ENCODE measurements at regions not wholly inside any gene's neighbourhood (a gene's known extent, or its start where the extent isn't known, plus 50 kb on each side); places are given as distances from the start of the nearest gene placed in this dataset.
A peak's percentile ranks its signal among the peaks of the same experiment; 100 is the strongest.

DNA sequence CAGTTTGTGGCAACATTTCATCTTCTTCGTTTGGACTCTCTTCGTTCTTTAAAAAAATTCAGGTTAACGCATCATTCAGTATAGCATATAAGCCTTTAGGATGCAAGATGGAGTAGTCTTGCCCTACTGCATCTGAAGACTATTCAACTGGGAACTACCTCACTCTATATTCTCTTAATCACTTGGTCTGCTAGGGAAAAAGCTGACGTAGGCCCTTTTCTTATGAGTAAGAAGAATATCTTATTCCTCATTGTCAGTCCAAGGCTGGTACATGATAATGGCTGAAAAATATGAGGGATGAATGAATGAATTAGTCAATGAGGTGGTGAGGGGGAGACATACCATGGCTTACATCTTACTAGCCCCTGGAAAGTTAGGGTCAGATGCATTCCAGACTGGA, 294.2 kb downstream of the GPATCH2 start:
- TF ChIP-seq, protein P1, sequence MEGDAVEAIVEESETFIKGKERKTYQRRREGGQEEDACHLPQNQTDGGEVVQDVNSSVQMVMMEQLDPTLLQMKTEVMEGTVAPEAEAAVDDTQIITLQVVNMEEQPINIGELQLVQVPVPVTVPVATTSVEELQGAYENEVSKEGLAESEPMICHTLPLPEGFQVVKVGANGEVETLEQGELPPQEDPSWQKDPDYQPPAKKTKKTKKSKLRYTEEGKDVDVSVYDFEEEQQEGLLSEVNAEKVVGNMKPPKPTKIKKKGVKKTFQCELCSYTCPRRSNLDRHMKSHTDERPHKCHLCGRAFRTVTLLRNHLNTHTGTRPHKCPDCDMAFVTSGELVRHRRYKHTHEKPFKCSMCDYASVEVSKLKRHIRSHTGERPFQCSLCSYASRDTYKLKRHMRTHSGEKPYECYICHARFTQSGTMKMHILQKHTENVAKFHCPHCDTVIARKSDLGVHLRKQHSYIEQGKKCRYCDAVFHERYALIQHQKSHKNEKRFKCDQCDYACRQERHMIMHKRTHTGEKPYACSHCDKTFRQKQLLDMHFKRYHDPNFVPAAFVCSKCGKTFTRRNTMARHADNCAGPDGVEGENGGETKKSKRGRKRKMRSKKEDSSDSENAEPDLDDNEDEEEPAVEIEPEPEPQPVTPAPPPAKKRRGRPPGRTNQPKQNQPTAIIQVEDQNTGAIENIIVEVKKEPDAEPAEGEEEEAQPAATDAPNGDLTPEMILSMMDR (IDR thresholded peaks at IDR 0.05; ENCODE audit: low read depth, low read length), result no peak
- no peak overlapping the region for H3K4me3 ChIP-seq (ENCODE audit: low read depth, low read length)

DNA sequence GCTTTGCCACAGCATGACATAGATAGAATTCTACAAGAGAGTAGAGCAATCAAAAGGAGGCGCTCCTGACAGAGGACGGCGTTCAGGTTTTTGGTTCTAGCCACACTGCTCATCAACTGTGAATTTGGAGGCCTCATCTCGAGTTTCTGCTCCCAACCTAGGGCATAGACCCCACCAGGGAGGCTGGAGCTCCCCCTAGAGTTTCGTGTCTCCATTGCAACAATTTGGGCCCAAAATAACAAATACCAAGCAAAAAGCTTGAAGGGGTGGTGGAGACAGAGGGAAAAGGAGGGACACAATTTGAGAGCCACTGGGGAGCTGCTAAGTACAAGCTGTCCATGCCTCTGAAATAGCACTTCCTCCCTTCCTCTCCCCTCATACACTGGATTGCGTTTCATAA, 297.0 kb downstream of the GPATCH2 start:
- no peak overlapping the region for H3K4me3 ChIP-seq (ENCODE audit: low read depth, low read length)
- TF ChIP-seq, protein P1 (IDR thresholded peaks at IDR 0.05; ENCODE audit: low read depth, low read length), result peak; percentile 54

DNA sequence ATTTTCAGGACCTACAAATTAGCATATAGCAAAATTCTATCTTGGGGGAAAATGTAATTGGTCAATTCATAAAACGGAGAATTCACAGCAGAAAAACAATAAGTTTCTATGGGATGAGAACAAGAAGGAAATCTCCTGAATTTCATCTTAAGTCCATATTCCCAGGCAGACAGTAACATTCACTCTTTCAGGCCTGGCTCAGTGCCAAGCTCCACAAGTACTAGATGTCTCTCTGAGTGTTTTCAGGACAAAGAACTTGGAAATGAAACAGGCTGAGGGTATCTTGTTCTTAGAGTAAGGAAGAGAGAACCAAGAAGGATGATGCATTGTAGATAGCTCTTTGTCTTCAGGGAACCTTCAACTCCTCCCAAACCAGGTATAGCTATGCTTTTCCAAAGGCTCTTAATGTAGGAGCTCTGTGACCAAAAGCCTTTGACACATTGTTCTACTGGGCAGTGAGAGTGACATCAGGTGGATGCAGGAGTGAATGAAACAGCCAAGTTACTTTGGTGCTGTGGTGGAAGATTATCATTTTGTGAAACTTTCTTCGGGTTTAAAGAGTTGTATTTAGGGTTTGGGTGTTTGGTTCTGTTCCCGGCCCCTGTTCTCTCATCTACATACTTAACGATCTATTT, 298.3 kb downstream of the GPATCH2 start:
- H3K4me3 ChIP-seq (ENCODE audit: low read depth, low read length), result no peak overlapping the region
- TF ChIP-seq, protein P1 (IDR thresholded peaks at IDR 0.05; ENCODE audit: low read depth, low read length), result no peak

DNA sequence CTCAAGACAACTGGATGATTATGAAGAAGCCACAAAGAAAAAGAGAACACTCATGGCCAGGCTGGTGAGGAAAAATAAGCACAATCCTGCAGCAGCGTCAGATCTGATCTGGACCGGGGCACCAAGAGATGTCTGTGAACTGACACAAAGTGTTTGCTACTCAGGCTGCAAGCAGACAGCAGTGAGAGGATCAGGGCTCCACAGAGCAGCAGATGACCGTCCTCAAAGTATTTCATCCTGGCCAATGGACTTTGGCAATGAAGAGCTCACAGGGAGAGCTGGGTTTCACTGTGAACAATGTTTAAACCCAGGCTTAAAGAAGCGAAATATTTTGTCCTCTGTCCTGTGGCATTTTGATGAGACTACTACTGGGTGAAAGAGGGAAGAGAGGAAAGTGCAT, 299.2 kb downstream of the GPATCH2 start:
- H3K4me3 ChIP-seq (ENCODE audit: low read depth, low read length), result no peak overlapping the region
- TF ChIP-seq, protein P1 (IDR thresholded peaks at IDR 0.05; ENCODE audit: low read depth, low read length), result no peak

DNA sequence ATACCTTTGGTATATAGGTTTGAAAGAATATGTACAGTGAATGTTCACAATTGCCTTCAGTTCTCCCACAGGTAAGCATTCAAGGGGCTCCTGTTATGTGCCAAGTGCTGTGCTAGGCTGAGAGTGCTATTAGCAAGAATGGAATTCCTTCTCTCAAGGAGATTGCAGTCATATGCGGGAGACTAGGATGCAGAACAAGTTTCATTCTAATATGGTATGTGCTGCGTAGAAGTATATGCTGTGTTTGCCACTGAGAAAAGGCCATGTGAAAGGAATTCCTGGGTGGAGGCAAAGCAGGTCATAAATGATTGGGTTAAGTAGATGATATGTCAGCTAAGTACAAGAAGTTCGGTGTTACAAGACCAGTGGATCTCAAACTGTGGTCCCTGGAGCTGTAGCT, 303.0 kb downstream of the GPATCH2 start:
- H3K4me3 ChIP-seq (ENCODE audit: low read depth, low read length), result no peak overlapping the region
- TF ChIP-seq, protein P1 (IDR thresholded peaks at IDR 0.05; ENCODE audit: low read depth, low read length), result no peak

DNA sequence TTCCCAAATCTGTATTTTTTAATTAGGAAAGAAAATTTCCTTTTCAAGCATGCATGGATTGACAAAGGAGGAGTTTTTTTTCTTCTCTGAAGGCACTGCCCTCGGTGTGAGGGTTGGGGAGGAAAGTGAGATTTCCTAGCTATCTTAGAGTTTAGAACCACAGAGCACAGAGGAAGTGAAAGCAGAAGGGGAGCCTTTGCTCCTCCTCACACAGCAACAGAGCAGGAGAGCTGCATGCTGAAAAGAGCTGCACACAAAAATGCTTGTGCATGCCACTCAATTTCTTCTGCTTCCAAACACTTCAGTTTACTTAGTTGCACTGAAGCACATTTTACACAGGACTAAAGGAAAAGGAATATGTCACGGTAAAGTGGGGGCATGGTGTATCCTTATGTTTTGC, 308.1 kb downstream of the GPATCH2 start:
- H3K4me3 ChIP-seq (ENCODE audit: low read depth, low read length), result no peak overlapping the region
- TF ChIP-seq, protein P1 (IDR thresholded peaks at IDR 0.05; ENCODE audit: low read depth, low read length), result no peak

DNA sequence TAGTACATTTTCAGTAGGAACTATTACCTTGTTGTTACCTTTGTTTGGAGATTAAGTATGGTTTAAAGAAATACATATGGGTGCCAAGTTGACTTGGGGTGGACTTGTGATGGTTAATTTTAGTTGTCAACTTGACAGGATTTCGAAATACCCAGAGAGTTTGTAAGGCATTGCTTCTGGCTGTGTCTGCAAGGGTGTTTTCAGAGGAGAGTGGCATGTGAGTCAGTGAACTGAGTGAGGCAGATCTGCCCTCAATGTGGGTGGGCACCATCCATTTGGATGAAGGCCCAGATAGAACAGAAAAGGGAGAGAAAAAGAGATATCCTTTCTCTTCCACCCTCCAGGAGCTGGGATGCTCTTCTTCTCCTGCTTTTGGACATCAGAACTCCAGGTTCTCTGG, 315.5 kb downstream of the GPATCH2 start:
- TF ChIP-seq, protein P1 (IDR thresholded peaks at IDR 0.05; ENCODE audit: low read depth, low read length), result no peak
- H3K4me3 ChIP-seq (ENCODE audit: low read depth, low read length), result no peak overlapping the region

All from WI38 (cell line).